HCT116 (cell line): ENCODE measurements at regions not wholly inside any gene's neighbourhood (a gene's known extent, or its start where the extent isn't known, plus 50 kb on each side); places are given as distances from the start of the nearest gene placed in this dataset.
"Not testable (repeated sequence)": the region's sequence is repeated elsewhere in the genome, so short reads cannot be mapped to it uniquely, and the experiment has no call there.

Experiments used
- ATAC-seq: fragments of 200-7000 bp; cut with Tn5 transposase; 2 replicates; pipeline ENCODE4 v1.9.1; 2020; ENCODE audit warnings: mild to moderate bottlenecking, moderate library complexity
- BruUV-seq: library from RNA; stranded (reverse); fragments of 400-500 nt; replicated peaks from 2 replicates; lab custom pipeline; 2021; lab: Mats Ljungman, UMichigan
- CTCF ChIA-PET: fragments of 300-600 bp; sonication (Branson Sonifier 250); formaldehyde crosslinking; loops from one replicate; lab custom pipeline; 2021; ENCODE audit warnings: antibody characterized with exemption; lab: Charles Lee
- POLR2A ChIA-PET: fragments of 300-600, 350-600 bp; sonication (Branson Sonifier 250); formaldehyde crosslinking; loops from one replicate; lab custom pipeline; 2021; ENCODE audit warnings: antibody characterized with exemption; lab: Charles Lee
- RAD21 ChIA-PET, 2 experiments: fragments of 300-600 bp; sonication (Branson Sonifier 250); formaldehyde crosslinking; loops; one replicate each; lab custom pipeline; 2023; ENCODE audit warnings: low total read pairs in 2 of 2; ENCODE audit not compliant: uncharacterized antibody in 2 of 2, unreplicated experiment in 2 of 2, low non-redundant PET in 1 of 2; lab: Charles Lee
- DNase-seq: peaks from one replicate; pipeline ENCODE4 v3.0.0-alpha.2; 2010; ENCODE audit warnings: low read depth, low spot score
- H2AFZ ChIP-seq: fragments of 200-600 bp; shearing (Covaris generic), sonication (generic); 2 replicates; pipeline ENCODE4 v1.6.1; 2017; ENCODE audit warnings: low read depth, mixed run types, mixed read lengths, antibody characterized with exemption, low read length; ENCODE audit not compliant: poor library complexity, severe bottlenecking
- H3K27ac ChIP-seq: 2 replicates; pipeline ENCODE4 v1.5.1; 2012; ENCODE audit warnings: low read depth, low read length
- H3K27me3 ChIP-seq: fragments of 200-600 bp; sonication (generic); 2 replicates; pipeline ENCODE4 v1.6.1; 2016; ENCODE audit warnings: mixed run types, low read length, mixed read lengths; ENCODE audit not compliant: insufficient read depth
- H3K36me3 ChIP-seq, 2 experiments: fragments of 200-500 bp in 1 of 2; fragments of 200-600 bp in 1 of 2; sonication (Bioruptor generic) in 1 of 2; sonication (generic) in 1 of 2; 2 replicates each; pipeline versions ENCODE4 v1.5.1 to v1.6.1; 2014 to 2016; ENCODE audit warnings: low read length in 2 of 2, inconsistent platforms in 1 of 2, mixed read lengths in 1 of 2, mixed run types in 1 of 2; ENCODE audit not compliant: insufficient read depth in 2 of 2, control insufficient read depth in 1 of 2
- H3K4me1 ChIP-seq, 2 experiments: fragments of 200-600 bp in 1 of 2; sonication (generic) in 1 of 2; 2 replicates each; pipeline versions ENCODE4 v1.5.1 to v1.6.1; 2012 to 2017; ENCODE audit warnings: low read length in 2 of 2, inconsistent platforms in 1 of 2, mild to moderate bottlenecking in 1 of 2, mixed read lengths in 1 of 2, mixed run types in 1 of 2, moderate library complexity in 1 of 2; ENCODE audit not compliant: insufficient read depth in 2 of 2, control insufficient read depth in 1 of 2
- H3K4me2 ChIP-seq: fragments of 200-600 bp; sonication (generic); 2 replicates; pipeline ENCODE4 v1.6.1; 2017; ENCODE audit warnings: mixed run types, low read length, mixed read lengths
- H3K4me3 ChIP-seq, 2 experiments: fragments of 200-600 bp in 1 of 2; sonication (generic) in 1 of 2; replicated peaks in 1 of 2; 2 replicates each; pipeline ENCODE4 v1.5.1; 2011 to 2016; ENCODE audit warnings: low read length in 2 of 2, control low read depth in 1 of 2, low read depth in 1 of 2, mild to moderate bottlenecking in 1 of 2, mixed read lengths in 1 of 2, mixed run types in 1 of 2
- H3K79me2 ChIP-seq: fragments of 200-600 bp; sonication (generic); 2 replicates; pipeline ENCODE4 v1.6.1; 2017; ENCODE audit warnings: mild to moderate bottlenecking, mixed run types, low read length, moderate library complexity, mixed read lengths; ENCODE audit not compliant: insufficient read depth
- H3K9ac ChIP-seq: fragments of 200-600 bp; sonication (generic); 2 replicates; pipeline ENCODE4 v1.6.1; 2016; ENCODE audit warnings: low read length, mixed read lengths
- H3K9me2 ChIP-seq: fragments of 200-600 bp; sonication (generic), shearing (Covaris generic); 2 replicates; pipeline ENCODE4 v1.6.1; 2017; ENCODE audit warnings: mixed run types, mild to moderate bottlenecking, moderate library complexity; ENCODE audit not compliant: insufficient read depth
- H3K9me3 ChIP-seq, 2 experiments: fragments of 200-500 bp in 1 of 2; fragments of 200-600 bp in 1 of 2; sonication (Bioruptor generic) in 1 of 2; sonication (generic) in 1 of 2; 2 replicates each; pipeline ENCODE4 v1.6.1; 2014 to 2017; ENCODE audit warnings: low read length in 2 of 2, mixed read lengths in 2 of 2, inconsistent platforms in 1 of 2, low read depth in 1 of 2, mild to moderate bottlenecking in 1 of 2, mixed run types in 1 of 2, moderate library complexity in 1 of 2; ENCODE audit not compliant: control insufficient read depth in 1 of 2, insufficient read depth in 1 of 2
- H4K20me1 ChIP-seq: fragments of 200-600 bp; sonication (generic), shearing (Covaris generic); 2 replicates; pipeline ENCODE4 v1.6.1; 2017; ENCODE audit warnings: mixed run types, mild to moderate bottlenecking, moderate library complexity; ENCODE audit not compliant: insufficient read depth
- ATF3 ChIP-seq: IDR thresholded peaks from 2 replicates; pipeline ENCODE4 v1.6.1; 2012
- CEBPB ChIP-seq: IDR thresholded peaks from 2 replicates; pipeline ENCODE4 v1.6.1; 2012; ENCODE audit warnings: low read depth
- EZH2 ChIP-seq: fragments of 200-600 bp; sonication (generic); IDR thresholded peaks from 2 replicates; pipeline ENCODE4 v1.6.1; 2017; ENCODE audit warnings: antibody characterized with exemption, mixed run types
- EZH2phosphoT487 ChIP-seq: fragments of 200-600 bp; IDR thresholded peaks from 2 replicates; pipeline ENCODE4 v1.6.1; 2018; ENCODE audit warnings: antibody characterized with exemption, borderline replicate concordance
- JUND ChIP-seq: IDR thresholded peaks from 2 replicates; pipeline ENCODE4 v1.6.1; 2012
- MAX ChIP-seq: IDR thresholded peaks from 2 replicates; pipeline ENCODE4 v1.6.1; 2012
- POLR2A ChIP-seq: IDR thresholded peaks from 2 replicates; pipeline ENCODE4 v1.7.0; 2011; ENCODE audit warnings: borderline replicate concordance; ENCODE audit not compliant: insufficient read depth, insufficient read length; ENCODE audit errors: extremely low read depth
- POLR2AphosphoS5 ChIP-seq: IDR thresholded peaks from 2 replicates; pipeline ENCODE4 v1.6.1; 2011; ENCODE audit warnings: mild to moderate bottlenecking, low read depth, low read length, moderate library complexity
- RAD21 ChIP-seq: IDR thresholded peaks from 2 replicates; pipeline ENCODE4 v1.6.1; 2012; ENCODE audit warnings: low read depth, mild to moderate bottlenecking
- REST ChIP-seq: IDR thresholded peaks from 2 replicates; pipeline ENCODE4 v1.6.1; 2012; ENCODE audit warnings: low read depth
- SIN3A ChIP-seq: IDR thresholded peaks from 2 replicates; pipeline ENCODE4 v1.6.1; 2012; ENCODE audit warnings: low read depth
- YY1 ChIP-seq: IDR thresholded peaks from 2 replicates; pipeline ENCODE4 v1.6.1; 2011; ENCODE audit warnings: low read length, low read depth, moderate library complexity, mild to moderate bottlenecking; ENCODE audit not compliant: insufficient replicate concordance; ENCODE audit errors: extremely low read depth
- ZBTB33 ChIP-seq: IDR thresholded peaks from 2 replicates; pipeline ENCODE4 v1.6.1; 2011; ENCODE audit warnings: mild to moderate bottlenecking, low read length, moderate library complexity; ENCODE audit not compliant: insufficient replicate concordance; ENCODE audit errors: extremely low read depth
- ZFX ChIP-seq: fragments of 450-650 bp; IDR thresholded peaks from 2 replicates; pipeline ENCODE4 v1.6.1; 2017
- intact Hi-C: fragments of 100-400 bp; cut with micrococcal nuclease; formaldehyde crosslinking; loops from 2 replicates; pipeline ENCODE4 v1.10.0; 2022

GRCh38 chr21:25467896-25468295 is 139.4 kb downstream of the MRPL39 start:
- H3K4me3 ChIP-seq: no peak overlapping the region
- no peaks in the 10 kb centered on the region for H3K79me2 ChIP-seq
- no peak for ATAC-seq
- H3K9ac ChIP-seq: no peak overlapping the region
- H3K9me2 ChIP-seq: no peaks in the 10 kb centered on the region
- BruUV-seq: no TSS peak
- H3K4me2 ChIP-seq: no peak overlapping the region
- no peaks in the 10 kb centered on the region for H3K36me3 ChIP-seq
- H2AFZ ChIP-seq: no peak overlapping the region
- no peaks in the 10 kb centered on the region for H3K27me3 ChIP-seq
- ChIA-PET POLR2A (no interaction called here), CTCF (no interaction called here), RAD21 (no interaction called here)
- no peaks in the 10 kb centered on the region for H4K20me1 ChIP-seq
- no peaks in the 10 kb centered on the region for H3K9me3 ChIP-seq
- no peak overlapping the region for H3K27ac ChIP-seq
- no peaks in the 10 kb centered on the region for H3K4me1 ChIP-seq
- intact Hi-C loops: no loop called here
- no peak for DNase-seq
- TF ChIP-seq MAX (no peak), JUND (no peak), EZH2 (no peak), RAD21 (no peak), CEBPB (no peak), SIN3A (no peak), ZFX (no peak), ATF3 (no peak), YY1 (no peak), REST (no peak), POLR2A (no peak), POLR2AphosphoS5 (no peak), ZBTB33 (no peak), EZH2phosphoT487 (no peak)

- BruUV-seq, CTCF ChIA-PET: not testable (repeated sequence)
Observed at GRCh38 chr21:25467071-25467470, 140.2 kb downstream of the MRPL39 start.

More at GRCh38 chr21:25467071-25467470, 140.2 kb downstream of the MRPL39 start:
- intact Hi-C loops, H3K36me3 ChIP-seq, ATAC-seq, H3K27me3 ChIP-seq, H3K9ac ChIP-seq, H3K4me3 ChIP-seq, H3K27ac ChIP-seq, POLR2A ChIA-PET, H4K20me1 ChIP-seq, H3K4me1 ChIP-seq, H3K9me3 ChIP-seq, H3K4me2 ChIP-seq, H3K9me2 ChIP-seq, H3K79me2 ChIP-seq, DNase-seq, H2AFZ ChIP-seq, RAD21 ChIA-PET: not testable (repeated sequence)
